GF-D8 (cell line): ENCODE measurements at regions not wholly inside any gene's neighbourhood (a gene's known extent, or its start where the extent isn't known, plus 50 kb on each side); places are given as distances from the start of the nearest gene placed in this dataset.

Source experiments
- DNase-seq: peaks from one replicate; lab custom pipeline; 2025; lab: John Stamatoyannopoulos, UW

GRCh38 chr3:21801631-21802030 lies 50.6 kb upstream of the ZNF385D start:
- no peak for DNase-seq

DNA sequence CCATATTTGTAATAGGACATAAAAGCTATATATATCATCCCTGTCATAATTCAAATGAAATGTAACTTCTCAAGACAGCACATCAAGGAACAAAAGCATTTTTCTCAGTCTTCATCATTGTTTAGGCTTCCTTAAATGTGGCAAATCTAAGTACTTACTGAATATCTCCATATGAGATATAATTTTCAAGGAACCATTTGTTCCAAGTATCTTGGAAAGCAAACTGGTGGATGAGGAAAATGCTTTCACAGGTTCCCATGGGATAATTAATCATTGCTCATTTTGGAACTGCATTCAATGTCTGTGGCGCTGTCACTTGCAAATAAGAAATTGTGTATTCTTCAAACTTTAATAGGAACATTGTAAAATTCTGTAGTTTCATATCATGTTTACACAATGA lies 52.6 kb upstream of the ZNF385D start:
- no peak for DNase-seq

DNA sequence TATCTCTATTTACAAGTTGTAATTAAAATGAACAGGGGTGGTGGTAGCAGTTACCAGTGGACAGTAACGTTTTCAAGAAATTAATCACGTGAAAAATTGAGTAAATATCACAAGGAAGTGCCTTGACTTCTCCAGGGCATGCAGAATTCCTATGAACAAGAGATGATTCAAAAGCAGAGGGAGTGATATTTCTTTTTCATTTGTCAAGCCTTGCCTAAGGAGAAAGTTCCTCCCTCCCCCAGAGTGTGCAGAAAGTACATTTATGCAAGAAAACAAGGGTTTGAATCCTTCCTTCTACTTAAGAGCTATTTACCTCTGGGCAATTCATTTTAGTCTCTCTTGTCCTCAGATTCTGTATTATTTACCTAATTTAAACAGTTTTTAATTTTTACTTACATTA lies 53.3 kb upstream of the ZNF385D start:
- no peak for DNase-seq

- DNase-seq: no peak
Measured at GRCh38 chr3:21806733-21807132, 55.7 kb upstream of the ZNF385D start.

DNA sequence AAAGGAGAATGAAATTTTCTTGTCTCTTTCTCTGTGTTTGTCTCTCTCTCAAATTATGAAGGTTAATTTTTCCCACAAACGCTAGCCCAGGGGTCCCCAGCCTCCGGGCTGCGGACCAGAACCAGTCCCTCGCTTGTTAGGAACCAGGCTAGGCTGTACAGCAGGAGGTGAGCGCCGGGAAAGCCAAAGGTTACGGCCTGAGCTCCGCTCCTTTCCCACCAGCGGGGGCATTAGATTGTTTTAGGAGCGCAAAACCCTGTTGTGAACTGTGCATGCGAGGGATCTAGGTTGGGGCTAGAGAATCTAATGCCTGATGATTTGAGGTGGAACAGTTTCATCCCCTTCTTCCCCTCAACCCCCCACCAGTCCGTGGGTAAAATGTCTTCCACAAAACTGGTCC lies 74.7 kb upstream of the ZNF385D start:
- DNase-seq: no peak

- no peak for DNase-seq
Measured at GRCh38 chr3:21826416-21826815, 75.4 kb upstream of the ZNF385D start.

- no peak for DNase-seq
Measured at GRCh38 chr3:21830541-21830940, 79.5 kb upstream of the ZNF385D start.

DNA sequence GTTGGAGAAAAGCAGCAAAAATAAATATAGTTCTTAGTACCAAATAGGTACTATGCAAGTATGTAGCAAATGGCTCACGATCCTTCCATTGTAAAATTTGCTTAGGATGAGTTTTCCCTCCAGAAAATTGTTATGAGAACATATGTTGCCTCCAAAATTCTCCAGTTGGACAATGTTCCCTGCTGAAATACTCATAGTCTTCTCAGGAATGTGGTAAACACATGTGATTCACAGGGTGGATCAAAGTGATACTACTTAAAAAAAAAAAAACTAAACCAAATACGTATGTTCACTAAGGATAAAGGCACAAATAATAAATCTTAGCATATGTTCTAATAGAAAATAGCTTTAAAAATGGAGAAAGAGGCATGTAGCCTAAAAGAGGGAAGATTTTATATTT lies 84.3 kb upstream of the ZNF385D start:
- no peak for DNase-seq

DNA sequence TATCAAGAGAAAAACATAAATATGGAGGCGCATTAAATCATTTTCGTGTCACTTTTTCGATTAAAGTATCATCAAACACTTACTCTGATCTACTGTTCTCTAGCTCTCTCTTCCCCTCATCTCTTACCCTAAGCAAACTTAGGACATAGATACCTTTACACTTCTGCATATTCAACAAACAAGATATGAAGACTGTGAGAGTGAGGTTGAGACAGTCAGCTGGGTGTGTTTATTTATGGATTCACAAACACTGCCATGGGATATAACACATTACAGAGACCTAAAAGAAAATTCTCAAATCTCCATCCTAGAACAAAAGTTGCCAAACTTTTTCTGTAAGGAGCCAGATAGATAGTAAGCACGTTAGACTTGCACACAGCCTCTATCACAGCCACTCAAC lies 85.2 kb upstream of the ZNF385D start:
- DNase-seq: no peak

- no peak for DNase-seq
Measured at GRCh38 chr3:21839176-21839575, 88.2 kb upstream of the ZNF385D start.

DNA sequence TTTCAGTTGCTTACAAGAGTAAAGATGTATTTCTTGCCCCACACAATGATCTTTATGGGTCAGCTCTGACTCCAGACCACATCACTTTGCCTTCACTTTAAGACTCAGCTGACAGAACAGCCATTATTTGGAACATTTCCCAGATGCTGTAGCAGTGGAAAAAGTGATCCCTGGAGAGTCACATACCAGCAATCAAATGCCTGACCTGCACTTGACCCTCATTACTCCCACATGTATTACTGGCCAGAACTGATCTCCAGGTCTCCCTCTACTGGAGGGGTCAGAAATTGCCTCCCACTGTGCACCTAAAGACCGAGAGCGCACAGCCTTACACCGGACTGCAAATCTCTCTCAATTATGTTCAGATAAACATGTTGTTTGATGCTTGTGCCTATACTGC lies 88.6 kb upstream of the ZNF385D start:
- no peak for DNase-seq

GRCh38 chr3:21847005-21847404 lies 96.0 kb upstream of the ZNF385D start:
- no peak for DNase-seq

- DNase-seq: no peak
Measured at GRCh38 chr3:21859124-21860081, 108.4 kb upstream of the ZNF385D start.

- no peak for DNase-seq
Measured at GRCh38 chr3:21860082-21860475, 109.1 kb upstream of the ZNF385D start.

DNA sequence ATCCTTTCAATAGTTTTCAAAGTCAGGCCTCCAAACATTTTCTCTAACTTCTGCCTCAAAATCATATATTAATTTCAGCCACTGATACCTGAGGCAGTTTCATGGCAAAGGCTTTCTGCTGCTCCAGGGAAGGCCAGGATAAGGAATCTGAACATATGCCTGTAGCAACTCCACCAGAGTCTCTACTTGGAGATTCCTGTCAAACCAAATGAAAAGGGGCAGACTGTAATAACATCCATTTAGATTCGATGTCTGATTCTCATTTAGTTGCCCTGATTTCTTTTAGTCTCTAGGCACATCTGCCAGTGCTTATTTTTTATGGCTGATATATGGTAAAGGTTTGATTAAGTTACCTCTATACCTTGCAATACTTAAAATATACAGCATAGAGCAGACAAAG lies 109.6 kb upstream of the ZNF385D start:
- DNase-seq: no peak

DNA sequence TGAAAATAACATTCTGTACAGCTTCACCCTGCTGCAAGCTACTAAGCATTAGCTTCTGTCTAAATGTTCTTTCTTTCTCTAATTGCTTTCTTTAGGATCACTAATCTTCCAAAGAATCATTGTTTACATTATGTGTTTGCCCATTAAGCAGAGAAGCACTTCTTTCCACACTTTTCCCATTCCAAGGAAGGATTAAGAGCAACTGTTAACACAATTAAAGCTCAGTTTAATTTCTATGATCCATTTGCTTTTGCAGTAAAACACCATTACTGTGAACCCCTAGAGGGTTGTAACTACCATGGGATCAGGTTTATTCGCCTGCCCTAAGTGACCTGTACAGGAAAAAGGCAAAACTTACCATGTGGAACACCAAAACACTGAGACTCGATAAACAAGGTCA lies 125.8 kb upstream of the ZNF385D start:
- no peak for DNase-seq

DNA sequence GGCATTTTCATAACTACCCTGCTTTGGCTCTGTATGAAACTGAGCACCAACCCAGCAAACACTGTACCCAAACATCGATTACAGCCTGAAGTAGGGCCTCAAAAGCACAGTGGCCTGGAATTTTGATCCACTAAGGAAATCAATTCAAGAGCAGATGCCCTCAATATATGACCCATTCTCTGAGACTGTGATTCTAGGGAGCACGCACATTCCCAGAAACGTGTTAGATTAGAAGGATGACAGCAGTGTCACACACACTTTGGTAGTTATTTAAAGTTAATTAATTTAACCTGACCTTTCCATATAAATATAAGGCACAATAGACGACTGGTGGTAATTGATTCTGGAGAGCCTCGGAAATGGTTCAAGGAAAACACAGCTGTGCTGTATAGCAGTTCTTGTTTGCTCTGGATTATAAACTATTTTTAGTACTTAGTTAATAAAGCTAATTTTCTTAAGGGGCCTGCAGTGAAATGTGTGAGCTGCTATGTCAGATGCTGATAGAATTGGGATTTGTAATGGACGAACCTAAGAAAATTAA lies 126.3 kb upstream of the ZNF385D start:
- DNase-seq: no peak

GRCh38 chr3:21879184-21879886 lies 128.3 kb upstream of the ZNF385D start:
- DNase-seq: no peak

DNA sequence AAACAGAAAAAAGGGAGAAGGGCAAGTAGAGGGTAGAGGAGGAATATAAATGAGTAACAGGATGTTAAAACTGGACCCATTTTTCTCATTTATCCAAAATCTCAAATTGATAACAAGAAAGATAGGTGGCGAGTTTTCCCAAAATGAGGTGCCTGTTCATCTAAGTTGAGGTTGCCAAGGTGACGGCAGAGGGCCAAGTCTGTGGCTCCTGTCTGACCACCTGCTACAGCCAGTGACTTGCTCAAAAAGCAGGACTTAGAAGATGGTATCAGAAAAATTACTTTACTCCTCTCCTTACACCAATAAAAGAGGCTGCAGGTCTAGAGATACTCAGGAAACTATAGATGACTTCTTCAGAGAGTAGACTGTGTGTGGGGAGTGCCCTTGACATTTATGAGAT lies 137.6 kb upstream of the ZNF385D start:
- DNase-seq: no peak

DNA sequence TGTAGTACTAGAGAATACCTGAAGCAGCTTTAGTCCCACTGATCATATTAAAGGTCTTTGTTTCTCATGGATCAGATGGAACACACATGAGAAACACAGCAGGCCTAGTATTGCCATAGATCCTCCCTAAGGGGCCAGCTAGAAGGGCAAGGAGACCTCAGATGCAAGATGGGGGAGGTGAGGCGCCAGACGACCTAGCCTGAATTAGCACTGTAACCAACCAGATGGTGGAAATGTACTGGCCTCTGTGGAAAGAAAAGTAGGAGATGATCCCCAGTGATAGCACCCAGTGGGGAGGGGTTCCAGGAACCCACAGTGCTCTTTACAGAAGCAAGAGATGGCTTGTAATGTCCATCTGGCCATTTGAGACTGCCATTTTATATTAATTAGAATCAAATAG lies 138.2 kb upstream of the ZNF385D start:
- DNase-seq: no peak

DNA sequence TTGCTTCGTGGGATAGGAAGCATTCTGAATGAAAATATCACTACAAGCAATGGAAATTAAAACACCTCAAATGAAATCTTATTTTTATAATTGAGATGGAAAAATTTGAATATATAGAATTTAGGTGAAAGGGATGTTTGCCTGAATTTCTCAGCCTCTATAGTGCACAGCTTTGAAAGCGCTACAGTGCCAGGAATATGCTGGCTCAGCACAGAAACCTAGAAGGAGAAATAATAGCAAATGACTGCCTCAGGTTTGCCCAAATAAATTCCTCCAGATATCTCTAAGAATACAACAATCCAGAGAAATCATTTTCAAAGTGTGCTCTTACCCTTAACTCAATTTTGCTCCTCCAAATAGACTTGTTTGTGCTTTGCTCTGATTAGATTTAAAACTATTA lies 141.1 kb upstream of the ZNF385D start:
- no peak for DNase-seq

GRCh38 chr3:21893242-21893641 lies 142.2 kb upstream of the ZNF385D start:
- no peak for DNase-seq
